H1 (cell line): ENCODE measurements at regions not wholly inside any gene's neighbourhood (a gene's known extent, or its start where the extent isn't known, plus 50 kb on each side); places are given as distances from the start of the nearest gene placed in this dataset.

Experiments used
- CTCF ChIA-PET: fragments of 300-600 bp; sonication (Branson Sonifier 250); formaldehyde crosslinking; loops from one replicate; lab custom pipeline; 2021; ENCODE audit not compliant: partially characterized antibody; lab: Charles Lee
- POLR2A ChIA-PET: fragments of 300-600 bp; sonication (Branson Sonifier 250); formaldehyde crosslinking; loops from one replicate; lab custom pipeline; 2021; ENCODE audit warnings: inconsistent platforms; ENCODE audit not compliant: partially characterized antibody; lab: Charles Lee
- DNase-seq, 2 experiments: peaks; one replicate each; pipeline versions ENCODE4 v3.0.0 to v3.0.0-alpha.2; 2010 to 2022; ENCODE audit warnings: low spot score in 2 of 2, low read depth in 1 of 2, mixed read lengths in 1 of 2
- FAIRE-seq: peaks from 2 replicates; lab custom pipeline; 2011; peaks lifted over from hg19 to GRCh38; lab: Jason Lieb, UNC
- H2AFZ ChIP-seq: 2 replicates; pipeline ENCODE4 v1.8.1; 2012; ENCODE audit warnings: low read length, inconsistent platforms
- H2AK5ac ChIP-seq: 2 replicates; pipeline ENCODE4 v1.6.1; 2013; ENCODE audit warnings: low read depth, low read length
- H2BK120ac ChIP-seq: replicated peaks from 2 replicates; pipeline ENCODE3; 2013; ENCODE audit warnings: low read depth, low read length, inconsistent platforms
- H2BK12ac ChIP-seq: 2 replicates; pipeline ENCODE4 v1.6.1; 2013; ENCODE audit warnings: low read depth, low read length
- H2BK15ac ChIP-seq: 2 replicates; pipeline ENCODE4 v1.6.1; 2013; ENCODE audit warnings: low read length
- H2BK20ac ChIP-seq: 2 replicates; pipeline ENCODE4 v1.6.1; 2013; ENCODE audit warnings: low read length
- H2BK5ac ChIP-seq: 2 replicates; pipeline ENCODE4 v1.6.1; 2013; ENCODE audit warnings: low read depth, low read length
- H3K14ac ChIP-seq: 2 replicates; pipeline ENCODE4 v1.6.1; 2013; ENCODE audit warnings: inconsistent platforms; ENCODE audit not compliant: insufficient read length
- H3K18ac ChIP-seq: 2 replicates; pipeline ENCODE4 v1.6.1; 2013; ENCODE audit warnings: low read length; ENCODE audit errors: extremely low read depth
- H3K23ac ChIP-seq: 2 replicates; pipeline ENCODE4 v1.6.1; 2013; ENCODE audit warnings: inconsistent platforms; ENCODE audit not compliant: insufficient read length
- H3K23me2 ChIP-seq: 2 replicates; pipeline ENCODE4 v1.6.1; 2013; ENCODE audit warnings: low read depth, low read length
- H3K27ac ChIP-seq: 2 replicates; pipeline ENCODE4 v1.6.1; 2011; ENCODE audit warnings: low read depth, low read length, inconsistent platforms
- H3K27me3 ChIP-seq, 4 experiments: replicated peaks in 1 of 4; 1 replicate in 1 of 4; 2 replicates in 3 of 4; pipeline versions ENCODE4 v1.6.1 to v1.8.1; 2011 to 2013; ENCODE audit warnings: low read length in 3 of 4, mild to moderate bottlenecking in 3 of 4, inconsistent platforms in 2 of 4, mixed read lengths in 2 of 4, moderate library complexity in 1 of 4; ENCODE audit not compliant: control insufficient read depth in 3 of 4, insufficient read depth in 3 of 4; ENCODE audit errors: extremely low read depth in 1 of 4
- H3K36me3 ChIP-seq, 4 experiments: 2 replicates each; pipeline versions ENCODE4 v1.6.1 to v1.8.1; 2011 to 2013; ENCODE audit warnings: mild to moderate bottlenecking in 4 of 4, low read length in 3 of 4, moderate library complexity in 2 of 4, control low read depth in 1 of 4, inconsistent platforms in 1 of 4; ENCODE audit not compliant: insufficient read depth in 4 of 4, control insufficient read depth in 2 of 4
- H3K4ac ChIP-seq: replicated peaks from 2 replicates; pipeline ENCODE3; 2013; ENCODE audit warnings: low read length, low read depth, mixed read lengths, inconsistent platforms; ENCODE audit not compliant: insufficient read length
- H3K4me1 ChIP-seq, 4 experiments: replicated peaks in 1 of 4; 1 replicate in 1 of 4; 2 replicates in 3 of 4; pipeline versions ENCODE4 v1.6.1 to v1.8.1; 2011 to 2013; ENCODE audit warnings: low read length in 3 of 4, inconsistent platforms in 2 of 4, mixed read lengths in 1 of 4; ENCODE audit not compliant: insufficient read depth in 4 of 4, control insufficient read depth in 3 of 4
- H3K4me2 ChIP-seq, 2 experiments: 2 replicates each; pipeline versions ENCODE4 v1.6.1 to v1.8.1; 2011 to 2013; ENCODE audit warnings: low read depth in 2 of 2, low read length in 2 of 2, control low read depth in 1 of 2, inconsistent platforms in 1 of 2, mild to moderate bottlenecking in 1 of 2; ENCODE audit not compliant: insufficient read depth in 1 of 2
- H3K4me3 ChIP-seq, 4 experiments: fragments of 200-600, 300-600 bp in 1 of 4; sonication (generic), shearing (Covaris generic), sonication (Bioruptor Twin) in 1 of 4; 2 replicates each; pipeline versions ENCODE4 v1.5.1 to v1.8.1; 2011 to 2016; ENCODE audit warnings: low read length in 4 of 4, low read depth in 3 of 4, control low read depth in 2 of 4, inconsistent platforms in 2 of 4, mild to moderate bottlenecking in 2 of 4, mixed read lengths in 1 of 4, moderate library complexity in 1 of 4; ENCODE audit not compliant: insufficient read depth in 2 of 4; ENCODE audit errors: extremely low read depth in 1 of 4
- H3K56ac ChIP-seq: replicated peaks from 2 replicates; pipeline ENCODE3; 2013; ENCODE audit warnings: low read depth, mild to moderate bottlenecking, mixed read lengths, low read length, inconsistent platforms; ENCODE audit not compliant: insufficient read length
- H3K79me1 ChIP-seq: 2 replicates; pipeline ENCODE4 v1.6.1; 2013; ENCODE audit warnings: low read depth, low read length, control low read depth
- H3K79me2 ChIP-seq, 2 experiments: 2 replicates each; pipeline versions ENCODE4 v1.6.1 to v1.8.1; 2012 to 2013; ENCODE audit warnings: low read length in 2 of 2, mild to moderate bottlenecking in 2 of 2, inconsistent platforms in 1 of 2; ENCODE audit not compliant: insufficient read depth in 2 of 2, control insufficient read depth in 1 of 2
- H3K9ac ChIP-seq, 4 experiments: replicated peaks in 1 of 4; 1 replicate in 1 of 4; 2 replicates in 3 of 4; pipeline versions ENCODE4 v1.6.1 to v1.8.1; 2011 to 2013; ENCODE audit warnings: low read depth in 3 of 4, low read length in 3 of 4, control low read depth in 2 of 4, mild to moderate bottlenecking in 2 of 4, moderate library complexity in 2 of 4, inconsistent platforms in 1 of 4; ENCODE audit errors: extremely low read depth in 1 of 4
- H3K9me3 ChIP-seq, 2 experiments: 2 replicates each; pipeline versions ENCODE4 v1.6.1 to v1.8.1; 2012 to 2013; ENCODE audit warnings: mild to moderate bottlenecking in 2 of 2, moderate library complexity in 2 of 2, control low read depth in 1 of 2, inconsistent platforms in 1 of 2, low read depth in 1 of 2, low read length in 1 of 2, mixed read lengths in 1 of 2; ENCODE audit not compliant: insufficient read depth in 2 of 2
- H4K20me1 ChIP-seq, 2 experiments: replicated peaks in 1 of 2; 2 replicates each; pipeline versions ENCODE3 to v1.8.1; 2011 to 2013; ENCODE audit warnings: inconsistent platforms in 2 of 2, low read length in 2 of 2, mild to moderate bottlenecking in 1 of 2; ENCODE audit not compliant: insufficient read depth in 2 of 2, control insufficient read depth in 1 of 2
- H4K5ac ChIP-seq: 2 replicates; pipeline ENCODE4 v1.6.1; 2013; ENCODE audit warnings: low read length, low read depth, mixed read lengths, inconsistent platforms; ENCODE audit not compliant: insufficient read length
- H4K8ac ChIP-seq: 2 replicates; pipeline ENCODE4 v1.8.0; 2013; ENCODE audit warnings: mild to moderate bottlenecking, moderate library complexity, low read length, inconsistent platforms; ENCODE audit not compliant: insufficient read depth; ENCODE audit errors: extremely low read depth
- H4K91ac ChIP-seq: replicated peaks from 2 replicates; pipeline ENCODE3; 2013; ENCODE audit warnings: low read length, mixed read lengths, inconsistent platforms; ENCODE audit not compliant: insufficient read length
- ATF2 ChIP-seq: IDR thresholded peaks from 2 replicates; pipeline ENCODE4 v1.6.1; 2012; ENCODE audit warnings: low read length, inconsistent platforms
- BCL11A ChIP-seq, 2 experiments: IDR thresholded peaks; one replicate each; pipeline ENCODE4 v1.6.1; 2011; ENCODE audit warnings: low read depth in 2 of 2, low read length in 2 of 2, mild to moderate bottlenecking in 2 of 2
- CEBPB ChIP-seq: IDR thresholded peaks from 2 replicates; pipeline ENCODE4 v1.6.1; 2012; ENCODE audit warnings: low read depth, low read length
- EP300 ChIP-seq, 2 experiments: IDR thresholded peaks; 1 replicate in 1 of 2; 2 replicates in 1 of 2; pipeline ENCODE4 v1.6.1; 2011 to 2012; ENCODE audit warnings: low read depth in 2 of 2, low read length in 2 of 2, mild to moderate bottlenecking in 2 of 2, borderline replicate concordance in 1 of 2, inconsistent platforms in 1 of 2, moderate library complexity in 1 of 2
- GABPA ChIP-seq: IDR thresholded peaks from 2 replicates; pipeline ENCODE4 v1.6.1; 2011; ENCODE audit warnings: mild to moderate bottlenecking, low read length, moderate library complexity, borderline replicate concordance; ENCODE audit not compliant: insufficient read depth
- KDM1A ChIP-seq: fragments of 200-600, 300-600 bp; sonication (generic); IDR thresholded peaks from 2 replicates; pipeline ENCODE4 v1.7.1; 2016; ENCODE audit warnings: mild to moderate bottlenecking, low read length, borderline replicate concordance
- MAFK ChIP-seq: IDR thresholded peaks from 2 replicates; pipeline ENCODE4 v1.6.1; 2012; ENCODE audit warnings: low read depth, mild to moderate bottlenecking, improper control_type of control experiment, low read length
- RNF2 ChIP-seq: fragments of 200-900, 300-1000 bp; sonication (generic); IDR thresholded peaks from 2 replicates; pipeline ENCODE4 v1.7.1; 2016; ENCODE audit warnings: borderline replicate concordance, low read depth, mild to moderate bottlenecking, antibody characterized with exemption, low read length; ENCODE audit not compliant: poor library complexity, severe bottlenecking; ENCODE audit errors: missing control alignments
- SUZ12 ChIP-seq: fragments of 200-600 bp; sonication (generic); IDR thresholded peaks from 2 replicates; pipeline ENCODE4 v1.6.1; 2012; ENCODE audit warnings: mild to moderate bottlenecking, inconsistent platforms, low read length, moderate library complexity, mixed read lengths
- TEAD4 ChIP-seq: IDR thresholded peaks from 2 replicates; pipeline ENCODE4 v1.6.1; 2012; ENCODE audit warnings: low read depth, low read length, inconsistent platforms, mixed read lengths
- WGBS, 2 experiments: shearing (Covaris generic) in 1 of 2; methylation state at CpG; one replicate each; pipeline versions ENCODE4 v1.1.6 to v1.1.7; 2013 to 2015; ENCODE audit warnings: low lambda C conversion rate in 2 of 2, mixed read lengths in 2 of 2, inconsistent platforms in 1 of 2, low coverage in 1 of 2, missing lambda C conversion rate in 1 of 2; ENCODE audit not compliant: insufficient replicate concordance in 2 of 2, insufficient coverage in 1 of 2, insufficient read length in 1 of 2; ENCODE audit errors: extremely low coverage in 1 of 2, missing lambda C conversion rate in 1 of 2; 5-methylcytosine and 5-hydroxymethylcytosine counted together

GRCh38 chr12:28802706-28803438, 346.2 kb upstream of the FAR2 start:
- H3K4ac ChIP-seq, result no peak overlapping the region
- no peak overlapping the region for H3K56ac ChIP-seq
- H3K9me3 ChIP-seq, result no peaks in the 10 kb centered on the region
- no peaks in the 10 kb centered on the region for H3K79me2 ChIP-seq
- no peaks in the 10 kb centered on the region for H3K79me1 ChIP-seq
- H2BK15ac ChIP-seq, result no peak overlapping the region
- H3K27ac ChIP-seq, result no peak overlapping the region
- no peak overlapping the region for H3K4me2 ChIP-seq
- DNase-seq, result no peak
- H3K18ac ChIP-seq, result no peak overlapping the region
- H4K8ac ChIP-seq, result no peak overlapping the region
- H2BK20ac ChIP-seq, result no peak overlapping the region
- no peak overlapping the region for H3K14ac ChIP-seq
- ChIA-PET CTCF (interaction anchor here (0.8 to 1.5 kb wide), 2 partner anchors 20 to 69 kb away, joined by 3 read pairs; no protein-coding TSS in a partner anchor), POLR2A (interaction anchor here (1.0 kb wide), 1 partner anchor 27 kb away, joined by 3 read pairs; no protein-coding TSS in a partner anchor)
- WGBS, 2 experiments, result 88% methylated on average over 5 of the region's 5 CpGs; no CpG with 5 or more reads in 1 of the 2 experiments
- H3K36me3 ChIP-seq, result no peaks in the 10 kb centered on the region
- no peak for TF ChIP-seq ATF2
- TF ChIP-seq KDM1A, result no peak
- no peak for TF ChIP-seq BCL11A (IDR thresholded peaks at IDR 0.05; ENCODE audit: low read depth in 2 of 2, low read length in 2 of 2)
- no peak for TF ChIP-seq GABPA
- TF ChIP-seq TEAD4, result no peak
- no peak for TF ChIP-seq RNF2
- TF ChIP-seq MAFK, result no peak
- no peak for TF ChIP-seq EP300 (IDR thresholded peaks at IDR 0.05; ENCODE audit: borderline replicate concordance in 1 of 2, low read depth in 2 of 2, low read length in 2 of 2)
- TF ChIP-seq CEBPB, result no peak
- no peak for TF ChIP-seq SUZ12
- H3K23ac ChIP-seq, result no peak overlapping the region
- no peaks in the 10 kb centered on the region; a peak in 1 of 7 replicates for H3K27me3 ChIP-seq
- H3K4me3 ChIP-seq, result no peak overlapping the region
- H2BK5ac ChIP-seq, result no peak overlapping the region
- FAIRE-seq, result no peak
- H4K20me1 ChIP-seq, result no peaks in the 10 kb centered on the region
- H3K9ac ChIP-seq, result no peak overlapping the region
- H3K4me1 ChIP-seq, result no peaks in the 10 kb centered on the region
- no peaks in the 10 kb centered on the region for H3K23me2 ChIP-seq
- no peak overlapping the region for H2BK12ac ChIP-seq
- H4K5ac ChIP-seq, result no peak overlapping the region
- no peak overlapping the region for H2AFZ ChIP-seq
- no peak overlapping the region for H4K91ac ChIP-seq
- no peak overlapping the region for H2AK5ac ChIP-seq
- no peak overlapping the region for H2BK120ac ChIP-seq
